Fibroblast of skin of left biceps (primary cell): ENCODE measurements at regions not wholly inside any gene's neighbourhood (a gene's known extent, or its start where the extent isn't known, plus 50 kb on each side); places are given as distances from the start of the nearest gene placed in this dataset.
"Not testable (repeated sequence)": the region's sequence is repeated elsewhere in the genome, so short reads cannot be mapped to it uniquely, and the experiment has no call there.

Experiments
- DNase-seq, 2 experiments: peaks; one replicate each; pipeline ENCODE4 v3.0.0-alpha.2; 2013; ENCODE audit warnings: low read depth in 2 of 2

GRCh38 chr5:131005963-131006684 lies 158.9 kb downstream of the HINT1 start:
- DNase-seq, result no peak

DNA sequence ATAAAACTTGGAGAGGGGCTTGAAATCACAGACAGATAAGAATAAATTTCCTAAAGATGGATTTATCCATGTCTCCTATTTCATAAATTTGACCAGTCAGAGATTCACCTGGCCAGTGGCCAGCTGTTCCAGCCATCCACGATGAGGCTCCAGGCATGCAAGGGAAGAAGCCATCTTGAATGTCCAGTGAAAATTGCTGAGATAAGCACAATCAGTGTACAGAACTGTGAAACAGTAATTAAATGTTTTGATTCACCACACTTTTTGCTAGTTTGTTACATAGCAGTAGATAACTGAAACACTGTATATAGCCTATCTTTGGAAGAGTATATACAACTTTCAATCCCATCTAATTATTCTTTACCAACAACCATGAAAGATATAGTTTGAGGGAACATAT lies 163.5 kb downstream of the HINT1 start:
- no peak for DNase-seq

GRCh38 chr5:131000289-131000688 lies 164.8 kb downstream of the HINT1 start:
- no peak for DNase-seq

- not testable (repeated sequence) for DNase-seq
Measured at GRCh38 chr5:130996720-130997119, 168.3 kb downstream of the HINT1 start.

GRCh38 chr5:130995851-130996250 lies 169.2 kb downstream of the HINT1 start:
- DNase-seq, result no peak

DNA sequence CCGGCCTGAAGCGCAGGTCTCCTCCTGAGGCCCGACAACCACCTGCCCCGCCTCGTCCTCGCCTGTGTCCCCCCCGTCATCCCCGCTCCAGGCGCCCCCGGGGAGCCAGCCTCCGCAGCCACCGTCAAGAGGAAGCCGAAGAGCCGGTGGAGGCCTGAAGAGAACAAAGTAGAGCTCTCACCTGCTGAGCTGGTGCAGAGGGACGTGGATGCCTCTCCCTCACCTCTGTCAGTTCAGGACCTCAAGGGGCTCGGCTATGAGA lies 169.9 kb downstream of the HINT1 start:
- no peak for DNase-seq

- no peak for DNase-seq
Measured at GRCh38 chr5:130994496-130995253, 170.4 kb downstream of the HINT1 start.

DNA sequence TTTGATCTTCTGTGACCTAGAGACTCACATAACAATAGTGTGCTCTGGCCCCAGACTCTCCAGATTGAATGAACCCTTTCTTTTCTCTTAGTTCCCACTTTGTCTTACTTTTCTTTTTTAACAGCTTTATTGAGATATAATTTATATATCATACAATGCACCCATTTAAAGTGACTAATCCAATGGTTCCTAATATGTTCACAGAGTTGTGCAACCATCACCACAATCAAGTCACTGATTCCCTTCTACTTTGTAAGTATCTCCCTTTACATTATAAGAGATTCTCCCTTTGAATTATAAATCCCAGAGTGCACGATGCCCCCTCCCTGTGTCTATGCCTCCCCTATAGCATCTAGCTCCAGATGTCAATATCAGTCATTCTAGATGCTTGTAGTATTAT lies 172.4 kb downstream of the HINT1 start:
- DNase-seq, result no peak

- peak; percentile 88 to 91 for DNase-seq
Measured at GRCh38 chr5:130992095-130992494, 173.0 kb downstream of the HINT1 start.

DNA sequence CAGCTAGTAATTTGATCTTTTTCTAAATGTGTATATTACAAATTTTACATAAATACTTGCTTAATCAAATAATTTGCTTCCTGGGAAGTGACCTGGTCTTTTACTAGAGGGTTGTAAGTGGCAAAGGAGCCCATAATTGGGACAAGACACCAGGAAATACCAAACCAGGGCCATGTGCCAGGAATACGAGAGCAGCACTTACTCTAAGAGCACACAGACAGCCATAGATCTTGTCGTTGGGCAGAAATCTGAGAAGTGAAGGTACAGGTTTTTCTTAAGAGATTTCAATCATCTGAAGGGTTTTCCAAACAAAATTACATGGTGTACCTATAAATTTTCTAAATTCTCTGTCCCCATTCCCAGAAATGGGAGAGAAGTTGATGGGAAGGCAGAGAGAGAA lies 179.3 kb downstream of the HINT1 start:
- no peak for DNase-seq

DNA sequence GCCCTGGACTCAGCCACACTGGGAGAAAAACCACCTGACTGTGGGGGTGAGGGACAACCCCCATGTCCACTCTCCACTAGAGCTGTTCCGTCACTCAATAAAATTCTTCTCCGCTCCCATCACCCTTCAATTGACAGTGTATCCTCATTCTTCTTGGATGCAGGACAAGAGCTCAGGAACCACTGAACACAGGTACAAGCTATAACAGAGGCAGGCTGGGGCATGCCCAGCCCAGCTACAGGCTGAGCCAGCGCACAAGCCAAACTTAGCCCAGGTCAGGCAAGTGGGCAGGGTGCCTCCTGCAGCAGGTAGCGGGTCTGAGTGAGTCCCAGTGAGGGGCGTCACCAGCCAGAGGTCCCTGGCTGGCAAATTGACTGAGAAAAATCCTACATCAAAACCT lies 183.4 kb downstream of the HINT1 start:
- DNase-seq, result no peak

DNA sequence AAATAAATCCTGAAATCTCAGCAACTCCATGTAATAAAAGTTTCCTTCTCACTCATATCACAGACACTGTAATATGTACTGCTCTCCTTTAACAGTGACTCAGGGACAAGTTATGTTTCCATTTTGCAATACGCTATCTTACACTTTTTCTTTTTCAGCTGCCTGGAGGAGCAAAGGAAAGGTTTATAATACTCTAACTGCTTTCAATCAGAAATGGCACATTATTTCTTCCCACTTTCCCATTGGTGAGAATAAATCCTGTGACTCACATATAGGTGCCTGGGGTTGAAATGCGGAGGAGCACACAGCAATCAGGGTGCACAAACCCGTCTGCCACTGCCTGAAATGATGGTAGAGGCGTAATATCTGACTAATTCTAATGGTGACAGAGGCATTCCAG lies 186.6 kb downstream of the HINT1 start:
- DNase-seq, result peak; percentile 37 to 41

DNA sequence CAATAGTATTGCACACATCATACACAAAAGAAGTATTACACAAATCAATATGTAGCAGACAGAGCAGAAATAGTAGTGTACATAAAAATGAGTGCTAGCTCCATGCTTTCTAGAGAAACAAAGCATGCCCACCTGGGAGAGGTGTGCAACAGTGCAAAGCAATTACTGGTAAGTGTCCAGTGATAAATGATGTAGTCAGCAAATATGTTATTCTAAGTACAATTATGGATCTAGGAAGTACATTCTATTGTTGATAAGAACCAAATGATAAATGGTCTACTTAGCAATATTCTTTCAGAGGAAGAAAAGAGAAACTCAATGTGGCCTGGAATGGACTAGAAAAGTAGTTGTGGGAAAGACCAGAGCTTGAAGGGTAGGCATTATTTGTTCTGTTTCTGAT lies 188.6 kb downstream of the HINT1 start:
- DNase-seq, result no peak

DNA sequence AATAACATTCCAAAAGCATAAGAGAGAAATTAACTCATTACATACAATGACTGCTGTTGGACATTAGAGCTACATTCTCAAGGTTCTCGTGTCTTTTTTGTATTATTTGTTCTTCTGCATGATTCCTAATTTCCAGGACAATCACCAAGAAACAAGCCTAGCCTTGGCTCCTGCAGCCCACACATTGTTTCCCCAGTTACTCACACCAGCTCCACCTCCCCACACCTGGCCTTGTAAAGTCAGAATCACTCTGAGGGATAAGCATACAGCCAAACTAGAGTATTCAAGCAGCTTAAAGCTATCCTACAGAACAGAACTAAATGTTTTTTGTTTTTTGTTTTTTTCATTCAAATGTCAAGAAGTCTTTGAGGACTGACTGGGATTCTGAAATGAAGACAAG lies 189.2 kb downstream of the HINT1 start:
- no peak for DNase-seq

DNA sequence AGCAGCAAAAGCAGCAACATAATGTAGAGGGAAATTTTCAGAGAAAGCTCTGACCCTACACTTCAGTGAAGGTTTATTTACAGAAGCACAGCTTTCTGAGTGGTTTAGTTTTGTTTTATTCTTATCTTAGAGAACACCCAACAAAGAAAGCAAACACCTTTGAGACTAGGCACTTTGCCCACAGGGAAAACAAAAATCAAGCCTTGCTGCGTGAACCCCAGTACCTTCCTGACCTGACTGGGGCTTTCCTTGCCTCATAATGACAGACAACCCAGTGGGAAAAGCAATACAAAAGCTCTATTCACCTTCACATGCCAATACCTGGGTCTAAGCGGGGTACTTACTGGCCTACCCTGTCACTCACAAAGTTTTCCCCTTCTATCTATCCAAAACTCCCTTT lies 189.8 kb downstream of the HINT1 start:
- DNase-seq, result no peak

GRCh38 chr5:130974021-130974683 lies 190.9 kb downstream of the HINT1 start:
- DNase-seq, result no peak

DNA sequence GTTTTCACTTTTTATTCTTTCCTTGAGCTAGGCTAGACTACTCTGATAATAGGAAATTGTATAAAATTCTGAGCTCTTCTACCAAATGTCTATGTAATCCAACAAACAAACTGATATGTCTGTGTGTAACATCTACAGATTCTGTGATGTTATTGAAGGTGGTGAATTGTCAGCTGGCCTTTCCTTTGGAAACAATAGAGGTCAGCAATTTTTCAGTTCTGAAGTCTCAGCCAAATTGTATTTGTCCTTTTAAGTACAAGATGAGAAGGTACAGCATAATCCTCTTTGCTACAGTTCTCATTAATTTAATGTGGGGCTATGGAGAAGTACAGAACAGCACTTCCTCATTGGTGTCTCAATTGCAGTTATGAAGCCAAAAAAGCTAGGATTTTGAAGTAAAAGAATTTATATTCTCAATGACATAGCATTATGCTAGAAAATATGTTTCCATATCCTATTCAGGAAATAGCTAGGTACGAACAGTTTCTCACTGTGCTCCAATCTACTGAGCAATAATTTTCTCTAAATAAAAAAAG lies 198.0 kb downstream of the HINT1 start:
- no peak for DNase-seq

DNA sequence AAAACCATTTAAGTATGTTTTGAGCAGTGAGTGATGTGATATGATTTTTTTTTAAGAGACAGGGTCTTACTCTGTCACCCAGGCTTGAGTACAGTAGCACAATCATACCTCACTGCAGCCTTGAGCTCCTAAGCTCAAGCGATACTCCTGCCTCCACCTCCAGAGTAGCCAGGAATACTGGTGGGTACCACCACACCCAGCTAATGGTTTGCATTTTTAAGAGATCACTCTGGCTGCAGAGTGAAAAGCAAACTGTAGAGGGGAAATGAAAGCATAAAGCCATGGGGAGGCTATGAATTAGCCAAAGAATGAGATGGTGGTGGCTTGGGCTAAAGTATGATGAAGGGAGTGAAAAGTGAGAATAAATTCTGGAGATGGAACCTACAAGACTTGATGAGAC lies 199.1 kb downstream of the HINT1 start:
- no peak for DNase-seq

DNA sequence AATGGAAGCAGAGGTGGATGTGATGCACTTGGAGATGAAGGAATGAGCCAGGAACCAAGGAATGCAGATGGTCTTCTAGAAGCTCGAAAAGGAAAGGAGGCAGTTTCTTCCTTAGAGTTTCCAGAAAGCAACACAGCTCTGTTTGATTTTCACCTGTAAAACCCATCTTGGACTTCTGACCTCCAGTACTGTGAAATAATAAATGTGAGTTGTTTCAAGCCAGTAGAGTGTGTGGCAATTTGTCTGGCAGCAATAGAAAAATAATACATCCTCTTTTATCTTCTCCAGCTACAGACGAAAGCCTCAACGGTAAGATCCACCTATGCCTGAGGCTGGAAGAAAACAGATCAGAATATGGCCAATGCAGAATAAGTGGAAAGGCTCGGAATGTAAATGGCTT lies 199.7 kb downstream of the HINT1 start:
- no peak for DNase-seq

- DNase-seq, result peak; percentile 5 to 12
Measured at GRCh38 chr5:130964231-130965202, 200.5 kb downstream of the HINT1 start.

DNA sequence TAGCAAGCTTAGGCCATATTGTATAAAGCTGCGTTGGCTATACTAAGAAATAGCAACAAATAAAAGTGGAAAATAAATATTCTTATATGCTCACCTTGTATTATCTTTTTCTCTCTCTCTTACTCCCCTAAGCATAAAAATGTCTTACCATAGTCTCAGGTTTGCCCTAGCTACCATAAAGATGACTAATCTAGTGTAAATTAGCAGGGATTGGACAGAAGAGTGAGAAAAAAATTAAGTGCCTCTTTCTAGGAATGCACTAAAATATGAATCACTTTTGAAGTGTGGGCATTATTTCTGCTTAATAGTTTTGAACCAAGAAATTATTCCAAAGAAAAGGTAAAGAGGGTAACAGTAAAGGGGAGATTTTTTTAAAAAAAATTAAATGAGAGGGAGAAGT lies 201.3 kb downstream of the HINT1 start:
- peak in 1 of 2 experiments; percentile 8 for DNase-seq

GRCh38 chr5:130957151-130957550 lies 207.9 kb downstream of the HINT1 start:
- no peak for DNase-seq
